ENCODE measurements at regions not wholly inside any gene's neighbourhood (a gene's known extent, or its start where the extent isn't known, plus 50 kb on each side); places are given as distances from the start of the nearest gene placed in this dataset.

DNA sequence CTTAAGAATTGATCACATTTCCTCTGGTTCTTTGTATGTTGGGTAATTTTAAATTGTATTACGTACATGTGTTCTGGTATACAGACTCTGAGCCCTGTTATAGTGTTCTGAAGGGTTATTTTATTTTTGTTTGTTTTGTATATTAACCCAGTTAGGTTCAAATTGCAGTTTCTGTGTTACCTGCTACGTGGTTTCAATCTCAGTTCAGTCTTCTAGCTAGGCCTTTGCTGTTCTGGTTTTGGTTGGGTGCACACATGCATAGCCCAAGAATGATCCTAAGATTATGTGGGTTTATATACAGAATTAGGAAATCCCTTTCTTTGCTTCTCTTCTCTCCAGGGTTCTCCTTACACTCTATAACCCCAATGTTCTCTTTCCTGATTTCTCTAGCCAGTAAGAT lies 161.0 kb downstream of the PPP1R2C start:
- ChIA-PET CTCF (no interaction called here), POLR2A (no interaction called here)
- H3K27me3 Mint-ChIP-seq = no peaks in the 10 kb centered on the region
- H3K9me3 Mint-ChIP-seq (ENCODE audit: low read depth) = no peaks in the 10 kb centered on the region
- peaks cover 7% of the 10 kb centered on the region for H3K4me1 Mint-ChIP-seq
- ATAC-seq (no peak), DNase-seq (no peak)
- peaks cover 2% of the 10 kb centered on the region for H3K36me3 Mint-ChIP-seq (ENCODE audit: low read depth)
- intact Hi-C loops (cut with DNase I, micrococcal nuclease) = loop anchor here in 1 of 2 experiments (10.0 kb wide), 1 partner anchor 62 kb away; no protein-coding TSS in a partner anchor
- H3K27ac Mint-ChIP-seq = no peak overlapping the region
- no peak overlapping the region for H3K4me3 Mint-ChIP-seq

DNA sequence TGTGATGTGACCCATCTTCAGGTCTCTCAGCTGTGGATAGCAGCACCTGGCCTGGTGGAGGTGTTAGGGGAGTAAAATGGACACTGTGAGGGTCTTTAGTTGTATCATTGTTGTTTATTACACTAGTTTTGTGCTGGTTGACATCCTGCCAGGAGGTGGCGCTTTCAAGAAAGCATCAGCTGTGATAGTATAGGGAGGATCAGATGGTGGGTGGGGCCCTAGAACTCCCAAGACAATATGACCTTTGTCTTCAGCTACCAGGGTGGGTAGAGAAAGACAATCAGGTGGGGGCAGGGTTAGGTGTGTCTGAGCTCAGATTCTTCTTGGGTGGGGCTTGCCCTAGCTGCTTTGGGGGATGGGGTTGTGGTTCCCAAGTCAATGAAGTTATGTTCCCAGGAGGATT lies 162.8 kb downstream of the PPP1R2C start:
- ChIA-PET CTCF (interaction anchor here (0.6 to 0.7 kb wide), 2 partner anchors 9 to 108 kb away, joined by 3 read pairs; no protein-coding TSS in a partner anchor), POLR2A (no interaction called here)
- Mint-ChIP-seq H3K27ac (no peak overlapping the region), H3K4me3 (no peak overlapping the region), H3K27me3 (no peaks in the 10 kb centered on the region), H3K4me1 (peaks cover 7% of the 10 kb centered on the region), H3K36me3 (ENCODE audit: low read depth) (peaks cover 2% of the 10 kb centered on the region), H3K9me3 (ENCODE audit: low read depth) (no peaks in the 10 kb centered on the region)
- ATAC-seq = no peak
- peak; percentile 24 for DNase-seq
- intact Hi-C loops (cut with DNase I, micrococcal nuclease) = loop anchor here in 1 of 2 experiments (10.0 kb wide), 1 partner anchor 60 kb away; no protein-coding TSS in a partner anchor

- DNase-seq (no peak), ATAC-seq (no peak)
- H3K36me3 Mint-ChIP-seq (ENCODE audit: low read depth) = no peaks in the 10 kb centered on the region
- intact Hi-C loops (cut with DNase I, micrococcal nuclease) = no loop called here
- no peaks in the 10 kb centered on the region for H3K9me3 Mint-ChIP-seq (ENCODE audit: low read depth)
- no peak overlapping the region for H3K4me3 Mint-ChIP-seq
- no peaks in the 10 kb centered on the region for H3K27me3 Mint-ChIP-seq
- ChIA-PET CTCF (interaction anchor here (0.8 kb wide), 1 partner anchor 9 kb away, joined by 3 read pairs; no protein-coding TSS in a partner anchor), POLR2A (no interaction called here)
- no peak overlapping the region for H3K27ac Mint-ChIP-seq
- no peaks in the 10 kb centered on the region for H3K4me1 Mint-ChIP-seq
Measured at GRCh38 chrX:42606591-42606990, 171.4 kb downstream of the PPP1R2C start.

DNA sequence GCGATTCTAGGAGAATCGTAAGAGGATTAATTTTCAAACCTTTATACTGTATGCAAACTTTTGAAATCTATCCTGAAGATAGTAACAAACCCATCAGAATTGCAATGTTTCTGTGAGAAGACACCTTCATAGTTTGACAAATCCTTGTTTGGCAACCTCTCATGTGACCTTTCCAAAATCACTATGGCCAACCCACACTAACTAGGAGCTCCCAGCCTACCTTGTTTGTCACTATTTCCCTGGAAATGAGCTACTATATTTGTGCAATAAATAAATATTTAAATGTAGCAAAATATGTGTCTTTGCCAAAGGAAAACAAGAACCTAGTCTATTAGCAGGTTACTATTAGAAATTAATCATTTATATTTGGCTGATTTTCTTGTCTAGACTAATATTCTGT lies 173.7 kb downstream of the PPP1R2C start:
- DNase-seq (no peak), ATAC-seq (no peak)
- intact Hi-C loops (cut with DNase I, micrococcal nuclease) = no loop called here
- Mint-ChIP-seq H3K9me3 (ENCODE audit: low read depth) (no peaks in the 10 kb centered on the region), H3K36me3 (ENCODE audit: low read depth) (no peaks in the 10 kb centered on the region), H3K4me3 (no peak overlapping the region), H3K27ac (no peak overlapping the region), H3K4me1 (no peaks in the 10 kb centered on the region), H3K27me3 (no peaks in the 10 kb centered on the region)
- ChIA-PET CTCF (no interaction called here), POLR2A (no interaction called here)

DNA sequence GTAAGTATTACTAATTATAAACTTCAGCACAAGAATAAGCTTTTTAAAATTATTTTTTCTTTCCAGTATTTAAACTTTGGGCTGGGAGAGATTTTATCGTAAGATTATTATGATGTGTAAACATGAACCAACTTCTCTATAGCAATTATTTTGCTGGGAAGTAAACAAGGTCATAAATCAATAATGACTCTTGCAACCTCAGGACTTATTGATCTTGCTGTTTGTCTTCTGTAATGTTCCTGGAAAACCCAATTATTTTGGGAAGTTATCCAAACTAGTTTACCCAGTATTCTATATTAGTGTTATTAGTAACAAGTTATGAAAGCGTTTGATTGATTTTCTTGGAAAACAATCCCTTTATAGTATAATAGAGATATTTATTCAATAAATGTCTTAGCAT lies 174.9 kb downstream of the PPP1R2C start:
- ChIA-PET POLR2A (no interaction called here), CTCF (no interaction called here)
- Mint-ChIP-seq H3K4me3 (no peak overlapping the region), H3K4me1 (no peaks in the 10 kb centered on the region), H3K27me3 (no peaks in the 10 kb centered on the region), H3K27ac (no peak overlapping the region), H3K9me3 (ENCODE audit: low read depth) (no peaks in the 10 kb centered on the region), H3K36me3 (ENCODE audit: low read depth) (no peaks in the 10 kb centered on the region)
- DNase-seq = no peak
- ATAC-seq = no peak
- intact Hi-C loops (cut with DNase I, micrococcal nuclease) = no loop called here

DNA sequence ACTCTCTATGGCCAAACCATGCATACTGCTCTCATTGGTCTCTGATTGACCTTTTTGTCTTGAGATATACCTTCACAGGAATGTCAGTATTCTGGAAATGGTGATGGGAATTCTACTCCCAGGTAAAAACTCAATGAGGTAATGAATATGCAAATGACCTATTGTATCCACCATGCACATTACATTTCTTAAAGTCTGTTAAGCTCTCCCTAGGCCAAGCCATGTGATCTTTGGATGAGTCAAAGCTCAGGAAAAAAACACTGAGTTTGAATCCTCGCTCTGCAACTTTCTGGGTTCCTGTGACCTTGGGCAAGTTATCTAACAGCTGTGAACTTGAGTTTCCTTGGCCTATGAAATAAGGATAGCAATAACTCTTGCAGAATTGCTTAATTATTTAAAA lies 175.4 kb downstream of the PPP1R2C start:
- no peaks in the 10 kb centered on the region for H3K27me3 Mint-ChIP-seq
- ChIA-PET POLR2A (no interaction called here), CTCF (no interaction called here)
- H3K4me1 Mint-ChIP-seq = no peaks in the 10 kb centered on the region
- no peaks in the 10 kb centered on the region for H3K36me3 Mint-ChIP-seq (ENCODE audit: low read depth)
- no peak overlapping the region for H3K4me3 Mint-ChIP-seq
- intact Hi-C loops (cut with DNase I, micrococcal nuclease) = no loop called here
- DNase-seq (no peak), ATAC-seq (no peak)
- no peaks in the 10 kb centered on the region for H3K9me3 Mint-ChIP-seq (ENCODE audit: low read depth)
- H3K27ac Mint-ChIP-seq = no peak overlapping the region

DNA sequence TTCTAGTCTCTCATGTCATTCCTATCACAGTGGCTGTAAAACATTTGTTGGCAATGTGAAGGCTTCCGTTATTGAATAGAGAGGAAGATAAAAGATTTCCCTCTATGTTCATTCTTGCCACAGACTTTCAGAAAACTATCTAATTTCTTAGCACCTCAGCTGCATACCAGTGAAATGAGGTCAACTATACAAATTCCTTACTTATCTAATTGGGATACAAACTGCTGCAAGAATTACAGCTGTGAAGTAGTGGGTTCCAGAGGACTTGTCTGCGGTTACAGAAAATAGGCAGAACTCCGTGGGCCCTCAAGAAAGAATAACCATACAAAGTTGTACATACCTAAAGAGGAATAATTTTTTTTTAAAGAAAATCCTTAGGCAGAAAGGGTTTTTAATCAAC lies 175.8 kb downstream of the PPP1R2C start:
- no peak overlapping the region for H3K27ac Mint-ChIP-seq
- no peaks in the 10 kb centered on the region for H3K4me1 Mint-ChIP-seq
- H3K36me3 Mint-ChIP-seq (ENCODE audit: low read depth) = no peaks in the 10 kb centered on the region
- DNase-seq (no peak), ATAC-seq (no peak)
- no peak overlapping the region for H3K4me3 Mint-ChIP-seq
- no peaks in the 10 kb centered on the region for H3K9me3 Mint-ChIP-seq (ENCODE audit: low read depth)
- CTCF ChIA-PET = no interaction called here
- no peaks in the 10 kb centered on the region for H3K27me3 Mint-ChIP-seq
- intact Hi-C loops (cut with DNase I, micrococcal nuclease) = no loop called here
- POLR2A ChIA-PET = interaction anchor here (0.5 kb wide), 1 partner anchor 262 kb away, joined by 3 read pairs; no protein-coding TSS in a partner anchor

GRCh38 chrX:42597481-42597880 lies 180.5 kb downstream of the PPP1R2C start:
- H3K27me3 Mint-ChIP-seq = no peaks in the 10 kb centered on the region
- no peak overlapping the region for H3K4me3 Mint-ChIP-seq
- H3K36me3 Mint-ChIP-seq (ENCODE audit: low read depth) = no peaks in the 10 kb centered on the region
- ChIA-PET CTCF (no interaction called here), POLR2A (no interaction called here)
- H3K4me1 Mint-ChIP-seq = no peaks in the 10 kb centered on the region
- H3K9me3 Mint-ChIP-seq (ENCODE audit: low read depth) = no peaks in the 10 kb centered on the region
- no peak for DNase-seq
- ATAC-seq = no peak
- intact Hi-C loops (cut with DNase I, micrococcal nuclease) = no loop called here
- no peak overlapping the region for H3K27ac Mint-ChIP-seq

DNA sequence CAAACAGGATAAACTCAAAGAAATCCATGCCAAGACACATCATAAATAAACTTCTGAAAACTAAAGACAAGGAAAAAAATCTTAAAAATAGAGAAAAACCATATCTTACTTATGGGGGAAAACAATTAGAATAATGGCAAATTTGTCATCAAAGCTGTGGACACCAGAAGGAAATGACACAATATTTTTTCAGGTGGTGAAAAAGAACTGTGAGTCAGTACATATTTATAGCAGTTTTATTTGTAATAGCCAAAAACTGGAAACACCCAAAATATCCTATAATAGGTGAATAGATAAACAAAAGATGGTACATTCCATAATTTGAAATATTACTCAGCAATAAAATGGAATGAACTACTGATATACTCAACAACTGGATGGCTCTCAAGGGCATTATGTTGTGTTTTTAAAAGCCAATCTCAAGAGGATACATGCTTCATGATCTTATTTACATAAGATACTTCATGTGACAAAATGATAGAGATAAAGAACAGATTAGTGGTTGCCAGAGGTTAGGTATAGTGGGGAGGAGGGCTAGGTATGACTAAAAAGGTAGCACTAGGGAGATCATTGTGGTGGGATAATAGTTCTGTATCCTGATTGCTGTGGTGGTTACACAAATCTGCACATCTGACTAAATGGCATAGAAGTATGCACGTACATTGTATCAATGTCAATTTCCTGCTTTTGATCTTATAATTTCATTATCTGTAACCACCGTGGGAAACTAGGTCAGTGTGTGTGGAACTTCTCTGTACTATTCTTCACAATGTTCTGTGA lies 191.9 kb downstream of the PPP1R2C start:
- Mint-ChIP-seq H3K27me3 (no peaks in the 10 kb centered on the region), H3K4me1 (peaks cover 8% of the 10 kb centered on the region), H3K9me3 (ENCODE audit: low read depth) (peaks cover 4% of the 10 kb centered on the region), H3K36me3 (ENCODE audit: low read depth) (peaks cover 5% of the 10 kb centered on the region), H3K4me3 (no peak overlapping the region), H3K27ac (no peak overlapping the region)
- peak; percentile 19 for ATAC-seq
- POLR2A ChIA-PET = no interaction called here
- DNase-seq = no peak
- CTCF ChIA-PET = no interaction called here
- intact Hi-C loops (cut with DNase I, micrococcal nuclease) = no loop called here

- no peak overlapping the region for H3K27ac Mint-ChIP-seq
- no peaks in the 10 kb centered on the region for H3K36me3 Mint-ChIP-seq (ENCODE audit: low read depth)
- no peaks in the 10 kb centered on the region for H3K27me3 Mint-ChIP-seq
- ATAC-seq (no peak), DNase-seq (no peak)
- ChIA-PET POLR2A (no interaction called here), CTCF (no interaction called here)
- H3K4me1 Mint-ChIP-seq = peaks cover 11% of the 10 kb centered on the region
- no peak overlapping the region for H3K4me3 Mint-ChIP-seq
- intact Hi-C loops (cut with DNase I, micrococcal nuclease) = no loop called here
- H3K9me3 Mint-ChIP-seq (ENCODE audit: low read depth) = no peaks in the 10 kb centered on the region
Measured at GRCh38 chrX:42577936-42578470, 200.0 kb downstream of the PPP1R2C start.

DNA sequence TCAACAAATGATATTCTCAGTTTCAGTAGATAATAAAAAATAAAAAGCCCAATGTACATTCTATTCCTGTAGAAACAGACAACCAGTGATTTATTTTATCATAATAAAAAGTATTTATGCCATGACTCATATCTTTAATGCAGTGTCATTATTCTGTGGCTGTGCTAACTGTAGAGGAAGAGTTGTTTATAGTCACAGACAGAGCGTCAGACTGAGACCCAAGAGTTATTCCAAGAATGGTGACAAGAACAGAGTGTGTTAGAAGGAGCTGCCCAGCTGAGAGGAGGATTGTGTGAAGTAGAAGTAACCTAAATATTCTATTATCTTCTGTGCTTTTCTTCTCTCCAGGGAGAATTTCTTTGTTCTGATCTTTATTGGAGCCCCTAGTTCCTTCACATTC lies 210.7 kb downstream of the PPP1R2C start:
- POLR2A ChIA-PET = no interaction called here
- no peaks in the 10 kb centered on the region for H3K36me3 Mint-ChIP-seq (ENCODE audit: low read depth)
- no peak overlapping the region for H3K27ac Mint-ChIP-seq
- intact Hi-C loops (cut with DNase I, micrococcal nuclease) = no loop called here
- H3K9me3 Mint-ChIP-seq (ENCODE audit: low read depth) = no peaks in the 10 kb centered on the region
- DNase-seq (no peak), ATAC-seq (no peak)
- H3K4me3 Mint-ChIP-seq = no peak overlapping the region
- H3K4me1 Mint-ChIP-seq = no peaks in the 10 kb centered on the region
- CTCF ChIA-PET = no interaction called here
- no peaks in the 10 kb centered on the region for H3K27me3 Mint-ChIP-seq

DNA sequence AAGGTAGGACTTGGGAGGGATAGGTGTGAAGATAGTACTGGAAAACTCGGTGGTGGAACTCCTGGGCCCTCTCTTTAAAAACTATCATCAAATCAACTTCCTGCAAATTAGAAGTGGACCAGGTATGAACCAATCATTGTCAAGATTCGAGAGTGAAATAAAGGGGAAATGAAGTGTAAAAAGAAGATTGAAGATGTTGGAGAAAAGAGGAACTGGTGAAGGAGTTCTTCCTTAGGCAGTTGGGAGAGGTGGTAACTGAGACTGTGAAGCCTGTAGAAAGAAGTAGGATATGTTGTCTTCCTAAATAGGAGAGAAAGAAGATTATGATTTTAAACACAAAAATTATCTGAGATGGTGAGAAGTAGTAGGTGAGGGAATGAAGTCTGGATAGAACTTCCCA lies 212.2 kb downstream of the PPP1R2C start:
- intact Hi-C loops (cut with DNase I, micrococcal nuclease) = no loop called here
- CTCF ChIA-PET = no interaction called here
- no peak overlapping the region for H3K4me3 Mint-ChIP-seq
- no peak overlapping the region for H3K27ac Mint-ChIP-seq
- DNase-seq (no peak), ATAC-seq (no peak)
- POLR2A ChIA-PET = no interaction called here
- H3K9me3 Mint-ChIP-seq (ENCODE audit: low read depth) = no peaks in the 10 kb centered on the region
- no peaks in the 10 kb centered on the region for H3K27me3 Mint-ChIP-seq
- H3K36me3 Mint-ChIP-seq (ENCODE audit: low read depth) = no peaks in the 10 kb centered on the region
- H3K4me1 Mint-ChIP-seq = no peaks in the 10 kb centered on the region

All from activated CD4-positive, alpha-beta T cell treated with anti-CD3 and anti-CD28 coated beads for 36 hours (primary cell).